GM23248 (cell line): ENCODE measurements at regions not wholly inside any gene's neighbourhood (a gene's known extent, or its start where the extent isn't known, plus 50 kb on each side); places are given as distances from the start of the nearest gene placed in this dataset.

Source experiments
- EZH2 ChIP-seq: fragments of 200-600 bp; sonication (generic); IDR thresholded peaks from 2 replicates; pipeline ENCODE4 v1.6.1; 2018; ENCODE audit warnings: antibody characterized with exemption, mild to moderate bottlenecking; ENCODE audit not compliant: insufficient read depth, poor library complexity, severe bottlenecking
- EZH2phosphoT487 ChIP-seq: fragments of 200-600 bp; sonication (generic); IDR thresholded peaks from 2 replicates; pipeline ENCODE4 v1.6.1; 2018; ENCODE audit warnings: antibody characterized with exemption, moderate library complexity, mild to moderate bottlenecking, low read depth; ENCODE audit not compliant: insufficient read depth

GRCh38 chr12:67509666-67510386, 138.7 kb upstream of the DYRK2 start:
- no peak for TF ChIP-seq EZH2phosphoT487
- TF ChIP-seq EZH2, result no peak
